Suppressor macrophage treated with lipopolysaccharide for 1 hour (primary cell): ENCODE measurements at regions not wholly inside any gene's neighbourhood (a gene's known extent, or its start where the extent isn't known, plus 50 kb on each side); places are given as distances from the start of the nearest gene placed in this dataset.

Experiments
- DNase-seq, 3 donors: peaks; one replicate each; pipeline ENCODE4 v3.0.0-alpha.2; 2020 to 2022

DNA sequence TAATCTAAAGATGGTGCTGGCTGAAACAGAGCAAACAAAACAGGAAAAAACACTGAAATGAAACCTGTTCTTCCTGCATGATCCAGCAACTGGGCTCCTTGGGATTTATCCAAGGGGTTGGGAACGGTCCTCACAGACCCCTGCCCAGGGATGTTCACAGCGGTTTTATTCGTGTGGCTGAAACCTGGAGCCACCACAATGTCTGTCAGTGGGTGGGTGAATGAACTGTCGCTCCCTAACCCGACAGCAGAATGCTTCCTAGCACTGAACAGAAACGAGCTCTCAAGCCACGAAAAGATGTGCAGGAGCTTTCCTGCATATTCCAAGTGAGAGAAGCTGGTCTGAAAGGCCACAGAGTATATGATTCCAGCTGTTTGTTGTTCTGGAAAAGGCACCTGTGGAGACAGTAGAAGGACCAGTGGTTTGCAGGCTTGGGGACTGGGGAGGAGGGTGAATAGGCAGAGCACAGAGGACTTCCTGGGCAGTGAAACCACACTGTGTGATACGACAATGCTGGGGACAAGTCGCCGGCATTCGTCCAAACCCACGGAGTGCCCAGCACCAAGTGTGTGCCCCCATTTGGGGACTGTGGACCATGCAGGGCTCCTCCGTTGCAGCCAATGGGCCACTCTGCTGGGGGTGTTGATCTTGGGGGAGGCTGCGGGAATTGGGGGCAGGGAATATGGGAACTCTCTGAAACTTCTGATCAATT, 73.9 kb downstream of the TEX29 start:
- no peak for DNase-seq

DNA sequence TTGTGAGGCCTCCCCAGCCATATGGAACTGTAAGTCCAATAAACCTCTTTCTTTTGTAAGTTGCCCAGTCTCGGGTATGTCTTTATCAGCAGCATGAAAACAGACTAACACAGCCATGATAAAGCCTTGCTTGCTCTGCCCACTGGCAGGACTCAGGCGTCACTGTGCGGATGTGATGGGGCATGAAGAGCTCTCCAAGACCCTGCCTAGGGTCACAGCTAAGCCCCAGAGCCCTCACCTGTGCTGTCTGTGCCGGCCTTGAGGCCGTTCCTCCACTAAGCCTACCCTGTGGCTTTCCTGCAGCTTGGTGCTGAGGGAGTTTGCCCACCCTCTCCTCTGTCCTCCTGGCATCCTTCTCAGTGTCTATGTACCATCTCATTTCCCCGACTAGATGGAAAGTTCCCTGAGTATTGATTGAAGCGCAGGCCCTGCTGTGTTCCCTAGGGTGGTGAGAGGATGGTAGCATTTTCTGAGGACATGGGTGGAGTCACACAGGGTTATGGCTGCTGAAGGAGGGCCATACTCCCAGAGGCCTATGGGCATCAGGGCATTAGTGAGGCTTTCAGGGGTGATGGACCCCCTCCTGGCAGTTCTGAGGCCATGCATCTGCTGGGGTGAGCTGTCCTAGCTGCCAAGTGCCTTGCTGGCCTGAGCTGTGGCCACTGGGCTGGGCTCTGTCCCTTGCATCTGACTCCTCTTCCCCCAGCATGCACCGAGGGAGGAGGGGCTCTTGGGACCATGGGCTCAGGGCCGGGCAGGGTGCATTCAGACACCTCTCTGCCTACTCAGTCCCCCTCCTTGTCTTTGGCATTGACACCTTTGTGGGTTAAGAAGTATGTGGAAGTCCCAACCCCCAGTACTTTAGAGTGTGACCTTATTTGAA, 75.3 kb downstream of the TEX29 start:
- DNase-seq, result no peak

DNA sequence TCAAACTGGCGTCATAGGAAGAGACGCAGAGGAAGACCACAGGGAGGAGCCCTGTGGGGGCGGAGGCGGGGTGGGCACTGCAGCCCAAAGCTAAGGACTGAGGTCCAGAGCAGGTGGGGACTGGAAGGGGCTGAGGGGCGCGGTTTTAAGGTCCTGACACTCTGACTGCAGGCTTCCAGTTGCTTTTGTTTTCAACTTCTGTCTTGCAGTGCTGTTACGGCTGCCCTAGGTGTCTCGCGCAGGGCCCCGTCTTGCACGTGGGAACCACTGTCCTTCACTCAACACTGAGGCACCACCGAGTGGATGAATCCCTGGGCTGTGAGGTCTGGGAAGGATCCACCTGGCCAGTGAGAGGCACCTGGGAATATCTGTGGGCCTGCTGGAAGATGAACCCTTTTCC, 76.0 kb downstream of the TEX29 start:
- DNase-seq, result no peak

DNA sequence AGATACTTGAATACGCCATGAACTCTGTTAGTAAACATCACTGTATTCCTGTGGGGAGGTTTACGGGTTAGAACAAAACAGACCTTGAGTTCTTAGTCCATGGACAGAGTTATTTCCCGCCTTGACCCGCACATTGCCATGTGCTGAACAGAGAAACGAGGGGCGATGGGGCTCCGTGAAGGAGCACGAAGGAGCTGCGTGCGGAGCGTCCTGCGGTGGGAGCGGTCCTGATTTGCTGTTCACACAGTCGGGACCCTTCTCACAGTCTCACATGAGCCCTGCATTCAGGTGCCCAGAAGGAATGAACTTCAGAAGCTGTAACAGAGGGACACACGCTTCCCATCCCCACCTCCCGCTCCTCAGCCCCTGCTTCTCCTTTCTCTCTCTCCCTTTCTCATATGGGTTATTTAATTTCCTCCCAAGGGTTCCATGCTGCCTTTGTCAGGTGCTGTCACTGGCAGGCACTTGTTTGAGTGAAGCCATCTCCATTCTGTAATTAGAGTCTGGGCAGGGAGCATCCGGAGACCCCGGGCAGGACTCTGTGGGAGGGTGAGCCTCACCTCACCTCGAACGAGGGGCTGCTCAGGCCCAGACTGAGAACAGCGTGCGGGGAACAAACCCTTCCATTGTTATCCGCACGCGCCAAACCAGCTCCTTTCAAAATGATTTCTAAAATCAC, 76.9 kb downstream of the TEX29 start:
- no peak for DNase-seq

DNA sequence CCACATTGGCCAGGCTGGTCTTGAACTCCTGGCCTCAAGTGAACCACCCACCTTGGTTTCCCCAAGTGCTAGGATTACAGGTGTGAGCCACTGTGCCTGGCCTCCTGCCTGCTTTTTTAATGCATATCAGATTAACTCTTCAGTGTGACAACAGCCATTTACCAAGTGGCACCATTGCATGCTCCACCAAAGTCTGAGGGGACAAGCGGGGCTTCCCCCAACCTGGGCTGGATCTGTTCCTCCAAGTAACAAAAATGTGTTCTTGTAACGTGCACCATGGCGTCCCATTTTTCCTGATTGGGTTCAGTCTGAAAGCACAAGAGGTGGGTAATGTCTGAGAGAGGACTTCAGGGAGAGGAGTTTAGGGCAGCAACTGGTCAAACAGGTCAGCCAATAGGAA, 77.8 kb downstream of the TEX29 start:
- DNase-seq, result no peak

DNA sequence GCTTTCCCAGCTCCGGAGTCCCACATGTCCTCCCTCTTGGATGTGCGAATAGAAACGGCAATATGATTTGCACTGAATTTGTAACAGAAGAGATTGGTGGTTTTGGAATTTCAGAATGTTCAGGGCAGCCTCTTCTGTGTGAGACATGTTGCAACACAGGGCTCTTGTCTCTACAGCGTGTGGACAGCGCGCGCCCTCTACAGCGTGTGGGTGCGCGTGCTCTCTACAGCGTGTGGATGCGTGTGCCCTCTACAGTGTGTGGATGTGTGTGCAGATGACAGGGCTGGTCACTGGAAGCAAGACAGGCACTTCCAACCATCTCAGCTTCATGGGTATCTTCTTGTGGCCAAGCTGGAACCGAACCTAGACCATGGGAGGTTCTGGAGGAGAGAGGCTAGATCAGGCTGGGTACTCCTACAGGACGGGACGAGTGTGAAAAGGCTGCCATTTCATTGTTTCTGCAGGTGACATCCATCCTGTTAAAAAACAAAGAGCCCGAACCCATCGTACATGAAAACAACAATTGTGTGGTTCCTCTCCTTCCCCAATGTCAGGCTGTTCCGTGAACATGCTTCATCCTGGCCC, 78.4 kb downstream of the TEX29 start:
- no peak for DNase-seq

DNA sequence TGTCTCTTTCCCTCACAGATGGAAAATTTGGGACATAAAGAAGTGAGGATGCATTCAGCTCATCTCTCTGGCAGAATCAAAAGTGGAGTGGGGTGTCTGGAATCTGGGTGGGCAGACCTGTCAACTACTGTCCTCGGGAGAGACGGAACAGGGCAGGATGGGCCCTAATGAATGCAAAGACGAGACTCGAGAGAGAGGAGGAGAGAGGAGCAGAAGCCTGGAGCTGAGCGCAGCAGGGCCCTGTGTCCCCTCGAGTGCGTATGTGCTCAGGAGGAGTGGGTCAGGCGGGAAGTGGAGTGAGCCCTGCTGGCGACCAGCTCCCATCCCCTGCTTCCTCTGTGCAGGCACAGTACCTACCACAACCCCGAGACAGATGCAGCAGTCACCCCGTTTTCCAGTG, 78.9 kb downstream of the TEX29 start:
- DNase-seq, result no peak

DNA sequence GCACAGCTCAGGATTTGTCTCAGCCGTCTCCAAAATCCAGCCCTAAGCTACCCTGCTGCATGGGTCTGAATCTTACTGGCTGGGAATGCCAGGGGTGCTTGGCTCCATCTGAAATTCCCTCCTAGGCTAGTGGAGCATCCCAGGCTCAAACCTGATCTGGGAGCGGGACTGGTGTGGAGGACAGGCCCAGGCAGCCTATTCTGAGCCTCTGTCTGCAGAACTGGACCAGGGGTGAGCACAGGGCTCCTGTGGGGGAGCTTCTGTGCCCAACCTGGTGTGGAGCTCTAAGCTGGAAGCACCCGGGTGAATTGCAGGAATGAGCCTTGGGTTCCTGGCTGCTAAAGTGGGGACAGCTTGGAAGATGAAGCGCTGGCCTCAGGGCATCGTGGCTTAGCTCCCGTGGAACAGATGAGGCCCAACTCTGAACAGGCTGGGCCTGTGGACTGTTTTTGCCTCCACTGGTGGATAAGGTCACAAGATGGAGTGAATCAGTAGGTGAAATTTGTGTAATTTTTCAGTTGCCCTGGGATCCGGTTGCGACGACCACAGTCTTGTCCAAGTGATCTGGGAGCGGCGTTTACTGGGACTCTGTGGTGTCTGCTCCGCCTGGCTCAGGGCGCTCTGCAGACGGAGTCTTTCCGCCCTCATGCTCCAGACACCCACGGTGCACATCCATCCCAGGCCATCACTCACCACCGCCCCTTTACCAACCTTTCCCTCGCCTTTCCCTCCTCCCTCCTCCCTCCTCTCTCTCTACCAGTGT, 79.5 kb downstream of the TEX29 start:
- DNase-seq, result no peak

DNA sequence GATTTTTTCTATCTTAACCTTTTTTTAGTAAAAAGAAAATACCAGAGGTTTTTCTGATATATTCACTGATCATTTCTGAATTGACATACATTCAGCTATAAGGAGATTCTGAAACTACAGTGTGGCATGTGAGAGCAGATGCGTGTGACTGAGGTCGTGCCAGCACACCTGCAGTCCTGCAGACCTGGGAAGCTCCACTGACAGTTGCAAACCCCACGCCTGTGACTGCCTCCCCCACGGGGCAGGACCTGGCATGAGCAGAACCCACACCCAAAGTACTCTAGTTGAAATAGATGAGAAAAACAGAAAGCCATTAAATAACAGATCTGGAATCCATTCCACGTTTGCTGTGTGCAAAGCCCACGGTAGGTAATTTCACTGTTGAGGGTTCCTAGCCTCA, 80.7 kb downstream of the TEX29 start:
- DNase-seq, result no peak

DNA sequence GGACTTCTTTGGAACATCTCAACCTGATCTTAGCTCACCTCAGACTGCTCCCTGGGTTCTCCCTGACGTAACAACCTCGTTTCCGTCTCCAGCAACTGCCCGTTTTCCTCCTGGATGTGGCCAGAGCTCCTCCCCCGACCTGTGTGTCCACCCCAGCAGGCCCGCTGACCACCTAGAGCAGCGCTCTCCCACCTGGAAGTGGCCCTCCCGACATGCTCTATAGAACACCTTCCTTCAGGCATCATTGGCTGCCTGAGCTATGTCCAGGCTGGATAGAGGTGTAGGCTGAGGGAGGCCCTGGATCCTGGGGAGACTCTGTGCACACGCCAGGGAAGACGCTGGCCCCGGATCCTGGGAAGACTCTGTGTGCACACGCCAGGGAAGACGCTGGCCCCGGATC, 81.3 kb downstream of the TEX29 start:
- no peak for DNase-seq

DNA sequence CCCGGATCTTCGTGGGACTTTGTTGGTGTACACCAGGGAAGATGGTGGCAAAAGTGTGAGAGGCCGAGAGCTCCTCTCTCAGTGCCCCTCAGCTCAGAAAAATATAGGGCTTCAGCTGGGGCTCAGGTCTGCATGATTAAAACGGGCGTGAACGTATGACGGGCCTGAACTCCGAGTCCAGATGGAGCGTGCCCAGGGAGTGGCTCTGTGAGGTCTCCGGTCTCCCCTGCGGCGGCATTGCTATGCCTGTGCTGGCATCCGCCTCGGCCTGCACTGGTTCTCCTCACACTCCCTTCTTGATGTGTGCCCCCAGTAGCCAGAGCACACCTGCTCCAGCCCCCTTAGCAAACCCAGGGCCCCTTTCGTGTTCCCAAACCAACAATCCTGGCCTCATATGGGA, 82.0 kb downstream of the TEX29 start:
- DNase-seq, result no peak

DNA sequence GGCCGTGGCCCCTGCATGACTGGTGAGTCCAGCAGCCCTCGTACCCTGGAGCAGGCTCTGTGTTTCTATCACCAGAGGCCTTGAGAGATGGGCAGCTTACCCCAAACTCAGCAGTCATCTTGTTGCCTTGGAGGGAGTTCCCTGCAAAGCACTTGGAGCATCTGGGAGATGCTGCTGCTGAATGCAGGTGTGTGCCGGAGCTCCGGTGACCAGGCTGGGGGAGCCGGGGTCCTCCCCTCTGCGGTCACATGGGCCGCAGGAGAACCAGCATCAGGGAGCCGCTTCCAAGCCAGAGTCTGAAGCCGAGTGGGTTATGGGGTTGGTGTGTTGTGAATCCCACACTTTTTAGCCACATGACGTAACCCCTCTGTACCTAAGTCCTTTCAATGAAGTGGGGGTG, 82.8 kb downstream of the TEX29 start:
- no peak for DNase-seq

DNA sequence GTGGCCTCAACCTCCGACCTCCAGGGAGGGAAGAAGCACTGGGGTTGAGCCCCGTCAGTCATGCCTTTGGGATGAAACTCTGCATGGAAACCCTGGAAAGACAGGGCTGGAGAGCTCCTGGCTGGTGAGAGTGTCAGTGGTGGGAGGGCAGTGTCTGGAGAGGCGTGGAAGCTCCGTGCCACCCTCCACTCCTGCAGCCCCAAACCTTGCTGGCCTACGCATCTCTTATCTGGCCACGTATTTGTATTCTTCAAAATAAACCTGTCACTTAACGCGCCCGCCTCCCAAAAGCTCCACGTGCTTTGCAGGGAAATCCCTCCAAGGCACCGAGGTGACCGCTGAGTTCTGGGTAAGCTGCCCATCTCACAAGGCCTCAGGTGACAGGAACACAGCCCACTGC, 84.3 kb downstream of the TEX29 start:
- DNase-seq, result no peak

DNA sequence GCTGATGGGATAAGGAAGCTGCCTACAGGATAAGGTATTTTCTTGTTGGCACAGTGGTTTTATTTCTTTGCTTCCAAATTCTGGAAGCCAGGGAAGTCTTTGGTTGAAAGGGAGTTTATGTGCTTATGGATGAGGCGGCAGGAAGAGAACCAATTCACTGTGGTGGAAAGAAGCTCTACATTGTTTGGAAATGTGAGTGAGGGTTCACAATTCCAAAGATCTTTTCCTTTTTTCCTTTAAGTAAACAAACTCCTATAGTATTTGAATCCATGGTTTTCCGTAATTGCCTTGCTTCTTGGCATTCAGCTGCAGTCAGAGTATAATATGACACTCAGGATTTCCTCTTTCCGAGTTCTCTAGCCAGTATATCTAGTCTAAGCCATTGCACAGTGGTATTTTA, 86.2 kb downstream of the TEX29 start:
- no peak for DNase-seq

DNA sequence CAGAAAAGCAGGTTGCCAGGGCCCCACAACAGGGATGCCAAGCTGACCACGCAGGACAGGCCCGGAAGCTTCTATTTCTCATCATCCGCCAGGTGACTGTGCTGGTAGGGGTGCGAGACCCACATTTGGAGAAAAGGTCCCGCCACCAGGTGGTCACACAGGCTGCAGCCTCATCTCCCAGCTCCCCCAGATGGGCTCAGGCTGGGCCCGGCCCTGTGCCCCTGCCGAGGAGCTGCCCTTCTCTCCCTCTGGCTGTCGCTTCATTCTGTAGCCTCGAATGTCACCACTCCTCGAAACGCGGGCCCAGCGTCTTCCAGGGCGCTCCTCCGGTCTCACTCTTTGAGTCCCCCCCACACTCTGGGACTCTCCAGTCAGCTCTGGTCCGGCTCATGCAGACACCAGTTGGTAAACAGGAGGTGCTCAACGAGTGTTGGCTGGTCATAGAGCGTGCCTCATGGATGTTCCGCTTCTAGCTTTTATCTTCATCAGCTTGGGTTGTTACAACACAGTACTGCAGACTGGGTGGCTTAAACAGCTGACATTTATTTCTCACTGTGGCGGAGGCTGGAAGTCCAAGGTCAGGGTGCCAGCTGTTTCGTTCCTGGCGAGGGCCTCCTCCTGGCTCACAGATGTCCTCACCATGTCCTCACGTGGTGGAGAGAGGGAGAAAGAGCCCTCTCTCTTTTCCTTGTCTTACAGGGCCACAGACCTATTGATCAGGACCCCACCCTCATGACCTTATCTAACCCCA, 87.1 kb downstream of the TEX29 start:
- DNase-seq, result no peak

DNA sequence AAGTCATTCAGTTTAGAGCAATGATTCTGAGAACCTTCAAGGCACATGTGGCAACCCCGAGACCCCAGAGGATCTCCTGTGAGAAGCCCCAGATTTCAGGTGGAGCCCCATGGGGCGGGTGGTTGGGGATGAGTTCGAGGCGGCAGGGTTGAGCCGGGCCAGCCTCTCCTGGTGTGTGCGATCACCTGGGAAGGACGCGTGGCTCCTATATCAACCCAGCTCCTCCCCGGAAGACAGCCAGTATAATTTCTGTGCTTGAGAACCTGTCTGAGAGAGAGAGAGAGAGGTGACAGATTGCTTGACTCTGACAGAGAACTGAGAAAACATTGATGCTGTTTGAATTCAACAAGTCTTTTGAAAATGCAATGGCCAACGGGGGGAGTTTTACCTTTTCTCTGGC, 89.0 kb downstream of the TEX29 start:
- DNase-seq, result no peak

DNA sequence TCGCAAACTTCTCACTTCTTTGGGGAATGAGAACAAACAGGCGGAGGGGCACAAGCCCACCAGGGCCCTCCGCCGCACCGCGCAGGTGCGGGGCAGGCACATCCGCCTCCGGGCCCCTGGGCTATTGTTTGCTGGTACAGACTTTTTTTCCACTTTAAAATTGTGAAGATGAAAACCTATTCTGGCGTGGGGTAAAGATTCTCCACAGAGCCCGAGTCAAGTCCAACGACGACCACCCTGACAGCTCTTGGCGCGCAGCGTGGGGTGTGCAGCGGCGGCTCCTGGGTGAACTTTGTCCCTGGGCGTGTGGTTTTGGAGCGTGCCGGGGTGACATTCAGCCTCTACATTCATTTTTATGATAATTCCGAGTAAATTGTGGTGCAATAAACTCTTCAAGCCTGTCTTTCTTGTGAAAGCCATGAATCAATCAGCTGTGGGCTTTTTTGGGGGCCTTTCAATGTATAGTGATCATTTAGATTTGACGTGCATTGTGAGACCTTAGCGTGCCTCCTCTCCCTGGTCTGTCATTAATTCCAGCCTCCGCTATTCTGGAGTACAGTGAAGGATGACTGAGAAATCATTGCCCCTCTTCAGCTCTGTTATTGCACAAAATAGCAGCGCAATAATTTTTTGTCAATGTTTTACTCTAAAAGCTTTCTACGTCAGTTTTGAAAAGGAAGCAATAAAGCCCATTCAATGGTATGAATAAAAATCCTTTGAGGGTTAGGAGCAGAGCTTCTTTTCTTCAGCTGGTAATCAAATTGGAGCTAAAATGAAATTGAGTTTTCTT, 90.0 kb downstream of the TEX29 start:
- DNase-seq, result no peak

DNA sequence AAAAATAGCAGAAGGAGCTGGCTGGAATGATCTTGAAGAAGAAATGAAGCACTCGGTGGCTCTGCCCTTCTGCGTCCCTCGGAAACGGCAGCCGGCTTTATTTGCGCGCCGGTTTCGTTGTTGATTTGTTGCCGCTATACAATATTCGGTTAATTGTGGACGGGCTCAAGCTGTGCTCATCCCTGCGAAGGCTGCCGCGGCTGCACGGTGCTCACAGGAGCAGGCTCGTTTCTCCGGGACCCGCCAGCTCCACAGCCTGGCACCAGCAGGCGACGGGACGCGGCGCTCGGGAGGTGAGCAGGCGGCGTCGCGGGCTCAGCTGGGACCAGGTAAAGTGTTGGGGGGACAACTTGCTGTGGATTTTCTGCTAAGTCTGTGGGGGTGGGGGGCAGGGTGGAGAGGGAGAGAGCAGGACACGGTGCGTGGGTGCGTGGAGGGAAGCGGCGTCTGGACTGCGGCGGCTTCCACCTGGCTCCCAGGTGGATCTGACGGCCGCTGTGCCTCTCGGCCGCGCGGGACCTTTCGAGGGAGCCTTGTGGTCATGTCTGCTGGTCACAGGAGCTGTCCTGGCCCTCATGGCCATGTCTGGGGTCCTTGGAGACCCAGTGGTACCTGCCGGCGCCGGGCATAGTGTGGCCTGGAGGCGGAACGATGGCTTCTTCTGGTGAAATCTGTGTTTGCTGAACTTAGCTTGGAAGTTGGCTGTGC, 90.9 kb downstream of the TEX29 start:
- DNase-seq, result no peak

DNA sequence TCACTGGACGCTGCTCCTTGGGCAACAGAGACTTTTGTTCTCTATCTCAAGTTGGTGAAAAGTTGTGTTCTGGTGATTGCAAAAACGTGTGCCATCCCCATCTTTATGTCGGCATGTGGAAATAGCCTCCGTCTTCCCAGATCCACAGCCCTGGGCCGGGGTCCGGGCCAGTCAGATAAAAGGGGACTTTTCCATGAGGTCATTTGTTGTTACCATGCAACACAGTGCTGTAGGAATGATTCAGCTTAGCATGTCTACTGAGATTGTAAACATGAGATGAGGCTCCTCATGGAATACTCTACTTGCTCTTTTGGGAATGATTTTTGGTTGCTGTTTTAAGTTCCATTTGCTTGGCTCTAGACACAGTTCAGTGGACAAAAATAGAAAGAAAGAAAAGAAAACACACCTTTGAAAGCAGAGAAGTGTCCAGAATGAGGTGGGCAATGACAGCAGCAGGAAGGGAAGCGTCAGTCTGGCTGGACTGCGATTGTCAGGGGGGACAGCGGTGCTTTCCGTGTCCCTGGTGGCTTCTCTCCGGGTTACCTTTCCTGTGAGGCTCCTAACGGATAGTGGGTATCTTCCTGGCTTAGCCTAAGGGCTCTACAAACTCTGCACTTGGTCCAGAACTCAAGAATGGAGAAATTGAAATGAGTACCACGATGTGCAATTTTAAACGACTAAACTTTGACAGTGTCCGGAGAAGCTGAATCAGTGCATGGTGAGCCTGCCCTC, 91.6 kb downstream of the TEX29 start:
- no peak for DNase-seq
